Activated B cell treated with CpG ODN at 0.5 μM for 24 hours (primary cell): ENCODE measurements at regions not wholly inside any gene's neighbourhood (a gene's known extent, or its start where the extent isn't known, plus 50 kb on each side); places are given as distances from the start of the nearest gene placed in this dataset.

Experiments used
- ATAC-seq: fragments of 200-7000 bp; cut with Tn5 transposase; one replicate; pipeline ENCODE4 v1.10.0; 2021; ENCODE audit warnings: low read depth, mild to moderate bottlenecking, moderate library complexity
- CTCF ChIA-PET: fragments of 350-600 bp; sonication (Branson Sonifier 250); formaldehyde crosslinking; loops from one replicate; lab custom pipeline; 2021; ENCODE audit warnings: antibody characterized with exemption; lab: Charles Lee
- POLR2A ChIA-PET: fragments of 350-600 bp; sonication (Branson Sonifier 250); formaldehyde crosslinking; loops from one replicate; lab custom pipeline; 2021; ENCODE audit warnings: antibody characterized with exemption; lab: Charles Lee
- DNase-seq: peaks from one replicate; pipeline ENCODE4 v3.0.0; 2022
- H3K27ac Mint-ChIP-seq: one replicate; pipeline ENCODE4 v1.8.0; 2020; ENCODE audit warnings: mixed read lengths
- H3K27me3 Mint-ChIP-seq: one replicate; pipeline ENCODE4 v1.8.0; 2021; ENCODE audit warnings: mixed read lengths
- H3K36me3 Mint-ChIP-seq: one replicate; pipeline ENCODE4 v1.8.0; 2021; ENCODE audit warnings: low read depth, mixed read lengths
- H3K4me1 Mint-ChIP-seq: one replicate; pipeline ENCODE4 v1.8.0; 2021; ENCODE audit warnings: mixed read lengths
- H3K4me3 Mint-ChIP-seq: one replicate; pipeline ENCODE4 v1.8.0; 2020; ENCODE audit warnings: mild to moderate bottlenecking, mixed read lengths
- H3K9me3 Mint-ChIP-seq: one replicate; pipeline ENCODE4 v1.8.0; 2020; ENCODE audit warnings: mixed read lengths
- intact Hi-C: fragments of 100-400 bp; cut with micrococcal nuclease; formaldehyde crosslinking; loops from one replicate; pipeline ENCODE4 v1.15.1; 2024
- TF ChIP-seq, protein P1 (sequence below): fragments of 200-600 bp; IDR thresholded peaks from one replicate; pipeline ENCODE4 v1.8.0; 2022; ENCODE audit warnings: antibody characterized with exemption, mild to moderate bottlenecking

DNA sequence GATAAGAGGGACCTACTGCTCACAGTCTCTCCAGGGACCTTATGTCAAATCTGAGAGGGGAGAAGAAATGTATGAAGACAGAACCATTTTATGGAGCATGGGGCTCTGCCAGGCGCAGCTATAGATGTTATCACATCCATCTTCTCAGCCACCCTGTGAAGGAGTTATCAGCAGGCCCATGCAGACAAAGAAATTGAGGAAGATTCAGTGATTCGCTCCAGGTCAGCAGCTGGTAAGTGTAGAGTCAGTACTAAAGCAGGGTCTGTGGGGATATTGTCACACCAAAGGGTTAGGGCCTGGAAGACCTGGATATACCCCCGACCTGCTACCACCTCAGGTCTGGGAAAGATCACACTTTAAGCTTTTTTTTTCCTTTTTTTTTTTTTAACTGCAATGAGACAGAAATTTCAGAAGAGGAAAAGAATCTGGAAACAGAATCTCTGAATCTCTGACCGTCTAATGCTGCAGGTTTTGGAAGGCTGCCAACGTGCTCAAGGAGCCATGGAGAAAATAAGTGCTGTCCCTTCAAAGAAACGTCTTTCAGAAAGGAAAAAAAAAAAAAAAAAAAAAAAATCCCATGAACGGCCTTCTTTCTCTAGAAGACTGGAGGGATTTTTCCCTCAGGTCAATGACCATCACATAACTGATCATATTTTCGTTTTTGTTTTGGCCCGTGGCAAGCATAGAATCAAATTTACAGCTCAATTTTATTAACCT, 73.3 kb upstream of the PLEKHG7 start:
- TF ChIP-seq, protein P1, sequence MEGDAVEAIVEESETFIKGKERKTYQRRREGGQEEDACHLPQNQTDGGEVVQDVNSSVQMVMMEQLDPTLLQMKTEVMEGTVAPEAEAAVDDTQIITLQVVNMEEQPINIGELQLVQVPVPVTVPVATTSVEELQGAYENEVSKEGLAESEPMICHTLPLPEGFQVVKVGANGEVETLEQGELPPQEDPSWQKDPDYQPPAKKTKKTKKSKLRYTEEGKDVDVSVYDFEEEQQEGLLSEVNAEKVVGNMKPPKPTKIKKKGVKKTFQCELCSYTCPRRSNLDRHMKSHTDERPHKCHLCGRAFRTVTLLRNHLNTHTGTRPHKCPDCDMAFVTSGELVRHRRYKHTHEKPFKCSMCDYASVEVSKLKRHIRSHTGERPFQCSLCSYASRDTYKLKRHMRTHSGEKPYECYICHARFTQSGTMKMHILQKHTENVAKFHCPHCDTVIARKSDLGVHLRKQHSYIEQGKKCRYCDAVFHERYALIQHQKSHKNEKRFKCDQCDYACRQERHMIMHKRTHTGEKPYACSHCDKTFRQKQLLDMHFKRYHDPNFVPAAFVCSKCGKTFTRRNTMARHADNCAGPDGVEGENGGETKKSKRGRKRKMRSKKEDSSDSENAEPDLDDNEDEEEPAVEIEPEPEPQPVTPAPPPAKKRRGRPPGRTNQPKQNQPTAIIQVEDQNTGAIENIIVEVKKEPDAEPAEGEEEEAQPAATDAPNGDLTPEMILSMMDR: no peak
- ATAC-seq: no peak
- intact Hi-C loops: no loop called here
- Mint-ChIP-seq H3K9me3 (no peaks in the 10 kb centered on the region), H3K4me1 (no peaks in the 10 kb centered on the region), H3K27ac (no peak overlapping the region), H3K4me3 (no peak overlapping the region), H3K36me3 (no peaks in the 10 kb centered on the region), H3K27me3 (peaks cover 4% of the 10 kb centered on the region)
- DNase-seq: no peak
- CTCF ChIA-PET: interaction anchor here (0.6 kb wide), 1 partner anchor 364 kb away, joined by 4 read pairs; no protein-coding TSS in a partner anchor
- POLR2A ChIA-PET: no interaction called here

DNA sequence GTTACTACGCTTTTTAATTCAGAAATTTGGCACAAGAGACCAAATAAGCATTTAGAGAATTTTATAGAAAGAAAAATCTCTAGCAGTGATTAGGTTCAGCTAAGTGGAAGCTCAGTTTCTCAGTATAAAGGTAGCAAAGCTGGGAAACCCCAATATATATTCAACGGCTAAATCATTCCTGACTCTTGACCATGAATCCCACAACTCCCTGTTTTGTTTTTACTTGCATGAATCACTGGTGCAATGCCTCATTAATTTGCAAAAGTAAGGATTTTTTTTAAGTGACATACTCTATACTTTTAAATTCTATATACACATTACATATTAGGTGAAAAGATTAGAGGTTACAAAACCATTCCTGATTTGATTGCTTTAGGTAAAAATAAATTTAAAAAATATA, 74.3 kb upstream of the PLEKHG7 start:
- H3K9me3 Mint-ChIP-seq: no peaks in the 10 kb centered on the region
- ATAC-seq (no peak), DNase-seq (no peak)
- POLR2A ChIA-PET: no interaction called here
- peaks cover 4% of the 10 kb centered on the region for H3K27me3 Mint-ChIP-seq
- H3K27ac Mint-ChIP-seq: no peak overlapping the region
- TF ChIP-seq, protein P1: no peak
- CTCF ChIA-PET: interaction anchor here (0.6 kb wide), 1 partner anchor 393 kb away, joined by 4 read pairs; no protein-coding TSS in a partner anchor
- intact Hi-C loops: no loop called here
- H3K4me1 Mint-ChIP-seq: no peaks in the 10 kb centered on the region
- H3K4me3 Mint-ChIP-seq: no peak overlapping the region
- no peaks in the 10 kb centered on the region for H3K36me3 Mint-ChIP-seq

- ChIA-PET POLR2A (interaction anchor here (1.0 kb wide), 1 partner anchor 34 kb away, joined by 3 read pairs; no protein-coding TSS in a partner anchor), CTCF (no interaction called here)
- DNase-seq (no peak), ATAC-seq (no peak)
- Mint-ChIP-seq H3K27me3 (peaks cover 2% of the 10 kb centered on the region), H3K36me3 (no peaks in the 10 kb centered on the region), H3K27ac (no peak overlapping the region), H3K4me1 (no peaks in the 10 kb centered on the region), H3K9me3 (no peaks in the 10 kb centered on the region), H3K4me3 (no peak overlapping the region)
- intact Hi-C loops: no loop called here
- TF ChIP-seq, protein P1: no peak
Measured at GRCh38 chr12:92627511-92627910, 75.3 kb upstream of the PLEKHG7 start.

DNA sequence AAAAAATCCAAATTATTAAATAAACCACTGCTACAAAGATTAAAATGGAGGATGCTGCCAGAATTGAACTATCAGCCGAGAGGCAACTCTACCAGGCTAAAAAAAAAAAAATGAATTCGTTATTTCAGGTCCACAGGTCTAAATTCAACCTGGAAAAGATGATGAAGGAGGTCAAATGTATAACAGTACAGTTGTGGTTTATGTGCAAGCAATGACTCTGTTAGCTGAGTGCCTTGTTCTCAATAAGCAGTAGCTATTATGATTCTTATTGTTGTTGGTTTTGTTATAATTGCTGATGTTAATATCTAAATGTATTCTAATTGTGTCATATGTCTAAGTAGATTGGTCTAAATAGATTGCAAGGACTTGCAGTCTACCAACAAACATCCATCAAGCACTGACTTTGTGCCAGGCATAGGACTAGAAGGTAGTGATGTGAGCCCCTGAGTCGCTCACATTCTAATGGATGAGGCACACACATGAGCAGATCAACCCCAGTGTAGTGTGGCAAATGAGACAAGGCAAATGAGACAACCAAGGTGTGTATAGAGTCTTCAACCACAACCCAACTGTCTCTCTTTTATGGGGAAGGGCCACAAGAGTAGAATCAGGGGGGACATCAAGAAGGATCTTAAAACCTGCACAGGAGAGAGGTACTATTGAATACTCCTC, 77.0 kb upstream of the PLEKHG7 start:
- Mint-ChIP-seq H3K36me3 (no peaks in the 10 kb centered on the region), H3K4me3 (no peak overlapping the region), H3K27me3 (peaks cover 2% of the 10 kb centered on the region), H3K9me3 (peaks cover 5% of the 10 kb centered on the region), H3K27ac (no peak overlapping the region), H3K4me1 (no peaks in the 10 kb centered on the region)
- CTCF ChIA-PET: no interaction called here
- DNase-seq (no peak), ATAC-seq (no peak)
- intact Hi-C loops: no loop called here
- TF ChIP-seq, protein P1: no peak
- POLR2A ChIA-PET: no interaction called here

- no peak overlapping the region for H3K4me3 Mint-ChIP-seq
- no peaks in the 10 kb centered on the region for H3K36me3 Mint-ChIP-seq
- intact Hi-C loops: no loop called here
- DNase-seq (no peak), ATAC-seq (no peak)
- H3K27me3 Mint-ChIP-seq: peaks cover 2% of the 10 kb centered on the region
- CTCF ChIA-PET: no interaction called here
- peaks cover 5% of the 10 kb centered on the region for H3K9me3 Mint-ChIP-seq
- no peak overlapping the region for H3K27ac Mint-ChIP-seq
- no peaks in the 10 kb centered on the region for H3K4me1 Mint-ChIP-seq
- TF ChIP-seq, protein P1: no peak
- POLR2A ChIA-PET: no interaction called here
Measured at GRCh38 chr12:92624236-92624635, 78.6 kb upstream of the PLEKHG7 start.
